Karpas-422 (cell line): ENCODE measurements at regions not wholly inside any gene's neighbourhood (a gene's known extent, or its start where the extent isn't known, plus 50 kb on each side); places are given as distances from the start of the nearest gene placed in this dataset.

ENCODE experiments used
- DNase-seq: peaks from one replicate; pipeline ENCODE4 v3.0.0-alpha.2; 2015
- H2AFZ ChIP-seq: fragments of 200-600 bp; sonication (generic); 2 replicates; pipeline ENCODE4 v1.6.1; 2014; ENCODE audit warnings: antibody characterized with exemption, low read length, mixed read lengths
- H3K27ac ChIP-seq: fragments of 200-600 bp; sonication (generic); 2 replicates; pipeline ENCODE4 v1.5.1; 2014; ENCODE audit warnings: mild to moderate bottlenecking, low read length, moderate library complexity
- H3K27me3 ChIP-seq: fragments of 200-600 bp; sonication (generic); 2 replicates; pipeline ENCODE4 v1.6.1; 2014; ENCODE audit warnings: low read length, mixed read lengths
- H3K36me3 ChIP-seq: fragments of 200-600 bp; sonication (generic); 2 replicates; pipeline ENCODE4 v1.6.1; 2014; ENCODE audit warnings: low read length, mixed read lengths; ENCODE audit not compliant: insufficient read depth
- H3K4me1 ChIP-seq: fragments of 200-600 bp; sonication (generic); 2 replicates; pipeline ENCODE4 v1.6.1; 2014; ENCODE audit warnings: mild to moderate bottlenecking, low read length, mixed read lengths
- H3K4me2 ChIP-seq: fragments of 200-600 bp; sonication (generic); 2 replicates; pipeline ENCODE4 v1.6.1; 2014; ENCODE audit warnings: low read length, low read depth, mild to moderate bottlenecking; ENCODE audit not compliant: poor library complexity, severe bottlenecking
- H3K4me3 ChIP-seq: fragments of 200-600 bp; sonication (generic); 2 replicates; pipeline ENCODE4 v1.5.1; 2014; ENCODE audit warnings: mild to moderate bottlenecking, antibody characterized with exemption, low read length, mixed read lengths
- H3K79me2 ChIP-seq: fragments of 200-600 bp; sonication (generic); 2 replicates; pipeline ENCODE4 v1.6.1; 2014; ENCODE audit warnings: mild to moderate bottlenecking, low read length, mixed read lengths
- H3K9ac ChIP-seq: fragments of 200-600 bp; sonication (generic); 2 replicates; pipeline ENCODE4 v1.6.0; 2014; ENCODE audit warnings: low read length
- H3K9me2 ChIP-seq: fragments of 200-600 bp; sonication (generic), shearing (Covaris generic); replicated peaks from 2 replicates; pipeline ENCODE4 v1.6.0; 2014; ENCODE audit warnings: mild to moderate bottlenecking, low read length, moderate library complexity; ENCODE audit not compliant: insufficient read depth
- H3K9me3 ChIP-seq: fragments of 300-700, 200-600 bp; sonication (generic); 2 replicates; pipeline ENCODE4 v1.6.1; 2014; ENCODE audit warnings: low read length, mixed read lengths
- H4K20me1 ChIP-seq: fragments of 200-600 bp; sonication (generic); 2 replicates; pipeline ENCODE4 v1.6.1; 2014; ENCODE audit warnings: mild to moderate bottlenecking, antibody characterized with exemption, low read length, low read depth; ENCODE audit not compliant: insufficient read depth

DNA sequence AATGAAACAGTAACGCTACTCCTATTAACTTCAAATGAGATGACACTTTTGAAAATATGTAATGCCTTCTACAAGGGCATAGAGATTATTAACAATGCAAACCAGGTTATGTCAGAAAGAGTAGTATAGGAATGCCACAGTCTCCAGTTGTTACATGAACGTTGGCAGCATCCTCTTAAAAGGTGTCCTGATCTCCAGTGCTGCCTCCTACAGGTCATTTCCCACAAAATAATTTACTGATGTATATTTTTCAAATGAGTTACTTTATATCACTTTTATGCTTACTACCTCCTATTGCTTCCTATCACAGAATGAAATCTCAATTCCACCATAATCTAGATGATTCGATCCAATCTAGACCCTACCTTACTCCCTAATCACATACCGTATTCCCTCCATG, 195.2 kb upstream of the EPHA5 start:
- Histone ChIP-seq H3K9me3 (peaks cover 36% of the 10 kb centered on the region), H3K4me1 (no peaks in the 10 kb centered on the region), H3K36me3 (no peaks in the 10 kb centered on the region), H4K20me1 (no peaks in the 10 kb centered on the region), H3K9me2 (no peaks in the 10 kb centered on the region), H2AFZ (no peak overlapping the region), H3K27ac (no peak overlapping the region), H3K4me3 (no peak overlapping the region), H3K27me3 (no peaks in the 10 kb centered on the region), H3K4me2 (no peak overlapping the region), H3K79me2 (no peaks in the 10 kb centered on the region), H3K9ac (no peak overlapping the region)
- no peak for DNase-seq

GRCh38 chr4:65861993-65862392, 191.7 kb upstream of the EPHA5 start:
- H3K36me3 ChIP-seq: no peaks in the 10 kb centered on the region
- H3K9ac ChIP-seq: no peak overlapping the region
- H3K27ac ChIP-seq: no peak overlapping the region
- DNase-seq: no peak
- H3K4me2 ChIP-seq: no peak overlapping the region
- H2AFZ ChIP-seq: no peak overlapping the region
- H4K20me1 ChIP-seq: no peaks in the 10 kb centered on the region
- H3K4me1 ChIP-seq: no peaks in the 10 kb centered on the region
- no peaks in the 10 kb centered on the region for H3K79me2 ChIP-seq
- H3K9me3 ChIP-seq: peaks cover 35% of the 10 kb centered on the region
- H3K27me3 ChIP-seq: no peaks in the 10 kb centered on the region
- H3K9me2 ChIP-seq: no peaks in the 10 kb centered on the region
- H3K4me3 ChIP-seq: no peak overlapping the region

- Histone ChIP-seq H3K9me3 (peaks cover 24% of the 10 kb centered on the region), H3K4me1 (no peaks in the 10 kb centered on the region), H3K36me3 (no peaks in the 10 kb centered on the region), H4K20me1 (no peaks in the 10 kb centered on the region), H3K27me3 (no peaks in the 10 kb centered on the region), H3K9ac (no peak overlapping the region), H3K79me2 (no peaks in the 10 kb centered on the region), H3K4me2 (no peak overlapping the region), H3K27ac (no peak overlapping the region), H3K4me3 (no peak overlapping the region), H2AFZ (no peak overlapping the region), H3K9me2 (no peaks in the 10 kb centered on the region)
- DNase-seq: no peak
These were observed 175.0 kb upstream of the EPHA5 start for GRCh38 chr4:65845199-65845773.

DNA sequence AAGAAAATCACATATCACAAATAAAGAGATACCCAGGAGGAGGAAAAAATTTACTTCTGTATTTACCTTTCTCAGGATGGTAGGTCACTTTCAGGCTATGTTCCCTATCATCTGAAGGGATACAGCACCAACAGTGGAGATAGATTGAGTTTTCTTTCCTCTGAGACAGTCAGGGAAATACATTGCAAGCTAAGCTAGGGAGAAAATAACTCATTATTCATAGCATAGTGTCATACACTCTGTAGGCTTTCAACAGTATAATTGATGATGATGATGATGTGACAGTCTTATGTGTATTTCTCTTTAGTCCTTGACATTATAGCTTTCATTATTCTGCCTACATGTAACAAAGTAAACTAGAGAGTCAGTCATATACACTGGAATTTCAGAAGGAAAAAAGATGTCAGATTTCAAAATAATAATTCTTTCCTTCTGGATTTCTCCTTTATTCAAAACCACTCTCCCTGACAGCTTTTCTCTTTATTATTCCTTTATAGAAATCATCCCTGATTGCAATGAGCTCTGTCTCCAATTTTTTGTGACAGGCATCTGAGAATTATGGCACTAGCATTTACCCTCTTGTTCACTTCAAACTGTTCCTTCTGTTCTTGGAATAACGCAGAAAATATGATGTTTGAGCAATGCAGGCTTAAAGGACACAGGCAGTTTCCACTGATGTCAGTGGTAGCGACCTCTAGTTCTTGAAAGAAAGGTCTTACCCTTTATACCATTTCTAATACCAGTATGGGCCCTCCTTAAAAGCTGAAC, 169.1 kb upstream of the EPHA5 start:
- Histone ChIP-seq H3K9me2 (no peaks in the 10 kb centered on the region), H3K79me2 (no peaks in the 10 kb centered on the region), H3K27me3 (no peaks in the 10 kb centered on the region), H3K27ac (no peak overlapping the region), H3K9me3 (peaks cover 12% of the 10 kb centered on the region), H3K4me1 (no peaks in the 10 kb centered on the region), H3K9ac (no peak overlapping the region), H3K4me2 (no peak overlapping the region), H4K20me1 (no peaks in the 10 kb centered on the region), H3K4me3 (no peak overlapping the region), H2AFZ (no peak overlapping the region), H3K36me3 (no peaks in the 10 kb centered on the region)
- DNase-seq: no peak

- no peak for DNase-seq
- peaks cover 9% of the 10 kb centered on the region; the same call in 1 of the 2 replicates for H3K9me3 ChIP-seq
- no peak overlapping the region for H3K27ac ChIP-seq
- H2AFZ ChIP-seq: no peak overlapping the region
- H3K9me2 ChIP-seq: no peaks in the 10 kb centered on the region
- H3K4me2 ChIP-seq: no peak overlapping the region
- H3K36me3 ChIP-seq: no peaks in the 10 kb centered on the region
- no peaks in the 10 kb centered on the region for H3K79me2 ChIP-seq
- no peaks in the 10 kb centered on the region for H4K20me1 ChIP-seq
- no peak overlapping the region for H3K9ac ChIP-seq
- H3K27me3 ChIP-seq: no peaks in the 10 kb centered on the region
- H3K4me1 ChIP-seq: no peaks in the 10 kb centered on the region
- no peak overlapping the region for H3K4me3 ChIP-seq
These were observed 164.4 kb upstream of the EPHA5 start for GRCh38 chr4:65834707-65835106.

DNA sequence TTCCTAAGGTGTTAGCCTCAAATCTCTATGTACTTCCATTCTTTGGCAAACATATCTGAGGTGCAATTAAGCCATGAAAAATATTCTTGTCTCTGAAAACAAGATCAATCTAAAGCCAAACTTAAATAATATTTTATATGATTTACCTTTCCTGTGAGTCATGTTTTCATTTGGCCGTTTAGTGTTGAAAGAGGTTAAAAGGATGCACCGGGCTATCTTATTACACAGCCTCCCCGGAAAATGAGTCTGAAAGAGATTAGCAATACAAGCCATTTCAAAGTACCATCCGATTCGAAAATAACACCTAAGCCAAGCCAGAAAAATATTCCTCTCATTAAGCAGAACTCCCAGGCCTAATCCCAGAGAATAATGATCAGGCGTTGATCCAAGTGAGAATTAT, 161.5 kb upstream of the EPHA5 start:
- H3K9ac ChIP-seq: no peak overlapping the region
- no peaks in the 10 kb centered on the region for H4K20me1 ChIP-seq
- H3K36me3 ChIP-seq: no peaks in the 10 kb centered on the region
- H3K4me2 ChIP-seq: no peak overlapping the region
- no peaks in the 10 kb centered on the region for H3K4me1 ChIP-seq
- H3K27me3 ChIP-seq: no peaks in the 10 kb centered on the region
- H3K27ac ChIP-seq: no peak overlapping the region
- no peak overlapping the region for H2AFZ ChIP-seq
- no peak overlapping the region for H3K4me3 ChIP-seq
- peaks cover 8% of the 10 kb centered on the region; the same call in 1 of the 2 replicates for H3K9me3 ChIP-seq
- no peaks in the 10 kb centered on the region for H3K79me2 ChIP-seq
- no peaks in the 10 kb centered on the region for H3K9me2 ChIP-seq
- DNase-seq: no peak

DNA sequence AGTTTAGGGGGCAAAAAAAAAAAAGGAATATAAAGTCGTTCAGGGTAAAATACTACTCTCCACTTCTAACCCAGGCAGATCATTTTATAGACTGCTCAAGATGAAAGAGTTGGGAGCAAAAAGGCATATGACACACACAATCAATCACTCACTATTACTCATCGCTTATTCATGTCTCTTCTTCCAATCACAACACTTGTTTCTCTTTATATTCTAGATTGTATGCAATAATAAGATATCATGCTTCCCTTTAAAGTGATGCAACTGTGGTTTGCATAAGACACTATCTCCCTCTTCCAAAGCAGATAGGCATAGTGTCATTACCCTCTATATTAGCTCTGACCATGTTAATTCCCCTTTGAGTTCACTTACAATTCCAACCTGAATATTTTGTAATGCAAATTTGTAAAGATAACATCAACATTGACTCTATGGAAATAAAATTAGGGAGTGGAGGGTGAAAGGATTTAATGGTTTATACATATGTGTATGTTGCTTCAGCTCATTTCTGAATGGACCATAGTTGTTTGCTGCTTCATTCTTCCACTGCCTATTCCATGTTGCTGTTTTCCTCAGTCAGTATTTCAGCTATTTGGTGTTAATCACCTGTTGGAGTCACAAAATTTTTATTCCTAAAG, 154.9 kb upstream of the EPHA5 start:
- no peak overlapping the region for H2AFZ ChIP-seq

DNA sequence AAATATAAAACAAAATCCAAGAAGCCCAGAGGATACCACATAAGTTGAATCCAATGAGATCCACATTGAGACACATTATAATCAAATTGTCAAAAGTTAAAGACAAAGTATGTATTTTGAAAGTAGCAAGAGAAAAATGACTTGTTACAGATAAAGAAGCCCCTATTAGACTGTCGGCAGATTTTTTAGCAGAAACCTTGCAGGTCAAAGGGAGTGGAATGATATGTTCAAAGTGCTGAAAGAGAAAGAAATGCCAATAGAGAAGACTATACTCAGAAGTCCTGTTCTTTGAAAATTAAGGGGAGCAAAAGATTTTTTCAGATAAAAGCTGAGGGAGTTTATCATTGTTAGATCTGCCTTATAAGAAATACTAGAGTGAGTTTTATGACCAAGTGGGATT, 148.9 kb upstream of the EPHA5 start:
- H3K9ac ChIP-seq: no peak overlapping the region
- H3K27me3 ChIP-seq: no peaks in the 10 kb centered on the region

More for the DNA sequence above, 154.9 kb upstream of the EPHA5 start:
- no peak for DNase-seq
- Histone ChIP-seq H3K4me3 (no peak overlapping the region), H3K9ac (no peak overlapping the region), H3K27ac (no peak overlapping the region), H3K4me2 (no peak overlapping the region), H3K36me3 (no peaks in the 10 kb centered on the region), H3K27me3 (no peaks in the 10 kb centered on the region), H3K9me2 (no peaks in the 10 kb centered on the region), H4K20me1 (no peaks in the 10 kb centered on the region), H3K9me3 (peaks cover 20% of the 10 kb centered on the region; the same call in 1 of the 2 replicates), H3K79me2 (no peaks in the 10 kb centered on the region), H3K4me1 (no peaks in the 10 kb centered on the region)

More for the DNA sequence above, 148.9 kb upstream of the EPHA5 start:
- H3K27ac ChIP-seq: no peak overlapping the region
- H3K4me3 ChIP-seq: no peak overlapping the region
- H3K79me2 ChIP-seq: no peaks in the 10 kb centered on the region
- peaks cover 42% of the 10 kb centered on the region for H3K9me3 ChIP-seq
- H3K4me2 ChIP-seq: no peak overlapping the region
- H3K4me1 ChIP-seq: no peaks in the 10 kb centered on the region
- H3K9me2 ChIP-seq: no peaks in the 10 kb centered on the region
- no peak overlapping the region for H2AFZ ChIP-seq
- no peaks in the 10 kb centered on the region for H4K20me1 ChIP-seq
- H3K36me3 ChIP-seq: no peaks in the 10 kb centered on the region
- DNase-seq: no peak
